ENCODE measurements at regions not wholly inside any gene's neighbourhood (a gene's known extent, or its start where the extent isn't known, plus 50 kb on each side); places are given as distances from the start of the nearest gene placed in this dataset.
"Not testable (repeated sequence)": the region's sequence is repeated elsewhere in the genome, so short reads cannot be mapped to it uniquely, and the experiment has no call there.

GRCh38 chr4:170169699-170170098 lies 79.9 kb upstream of the AADAT start:
- Histone ChIP-seq H3K4me1 (no peaks in the 10 kb centered on the region), H3K4me3 (no peak overlapping the region), H3K36me3 (no peaks in the 10 kb centered on the region), H3K27me3 (no peaks in the 10 kb centered on the region), H3K27ac (no peak overlapping the region), H3K9me3 (no peaks in the 10 kb centered on the region)
- intact Hi-C loops (cut with DNase I) = no loop called here
- TF ChIP-seq CTCF (IDR thresholded peaks at IDR 0.05) = no peak
- TF ChIP-seq POLR2A (IDR thresholded peaks at IDR 0.05) = no peak
- DNase-seq = no peak
- 54 to 71% methylated on average over 3 of the region's 3 CpGs for WGBS, 2 donors

DNA sequence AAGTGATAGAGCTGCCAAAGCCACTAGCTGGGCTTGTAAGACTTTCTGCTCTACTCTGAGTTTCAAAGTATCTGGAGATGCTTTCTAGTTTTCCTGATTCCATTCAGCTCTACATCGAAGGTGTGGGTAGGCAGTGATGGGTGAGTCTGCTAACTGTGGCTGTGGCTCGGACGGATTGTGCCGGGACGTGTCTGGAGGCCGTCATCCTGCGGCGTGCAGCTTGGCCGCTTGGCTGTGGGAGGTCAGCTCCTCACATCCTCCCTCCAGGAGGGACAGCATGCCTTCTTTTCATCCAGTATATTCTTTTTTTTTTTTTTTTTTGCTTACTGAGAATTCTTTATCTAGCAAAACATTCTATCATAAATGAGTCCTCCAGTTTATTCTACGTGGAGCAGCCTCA lies 77.9 kb upstream of the AADAT start:
- Histone ChIP-seq H3K27me3 (no peaks in the 10 kb centered on the region), H3K4me1 (no peaks in the 10 kb centered on the region), H3K9me3 (no peaks in the 10 kb centered on the region), H3K4me3 (no peak overlapping the region), H3K27ac (no peak overlapping the region), H3K36me3 (no peaks in the 10 kb centered on the region)
- no peak for DNase-seq
- 79 to 83% methylated on average over 10 of the region's 10 CpGs for WGBS, 2 donors
- intact Hi-C loops (cut with DNase I) = no loop called here
- TF ChIP-seq POLR2A (IDR thresholded peaks at IDR 0.05) (no peak), CTCF (IDR thresholded peaks at IDR 0.05) (no peak)

DNA sequence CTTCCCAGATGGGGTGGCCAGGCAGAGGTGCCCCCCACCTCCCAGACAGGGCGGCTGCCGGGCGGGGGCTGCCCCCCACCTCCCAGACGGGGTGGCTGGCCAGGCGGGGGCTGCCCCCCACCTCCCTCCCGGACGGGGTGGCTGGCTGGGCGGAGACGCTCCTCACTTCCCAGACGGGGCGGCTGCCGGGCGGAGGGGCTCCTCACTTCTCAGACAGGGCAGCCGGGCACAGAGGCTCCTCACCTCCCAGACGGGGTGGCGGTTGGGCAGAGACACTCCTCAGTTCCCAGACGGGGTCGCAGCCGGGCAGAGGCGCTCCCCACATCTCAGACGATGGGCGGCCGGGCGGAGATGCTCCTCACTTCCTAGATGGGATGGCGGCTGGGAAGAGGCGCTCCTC lies 76.4 kb upstream of the AADAT start:
- H3K4me3 ChIP-seq; DNase-seq; H3K4me1 ChIP-seq; intact Hi-C loops (cut with DNase I); H3K27ac ChIP-seq; H3K27me3 ChIP-seq; H3K9me3 ChIP-seq; H3K36me3 ChIP-seq: not testable (repeated sequence)
- WGBS, 2 donors = no CpG with 5 or more reads among the region's 26 CpGs

DNA sequence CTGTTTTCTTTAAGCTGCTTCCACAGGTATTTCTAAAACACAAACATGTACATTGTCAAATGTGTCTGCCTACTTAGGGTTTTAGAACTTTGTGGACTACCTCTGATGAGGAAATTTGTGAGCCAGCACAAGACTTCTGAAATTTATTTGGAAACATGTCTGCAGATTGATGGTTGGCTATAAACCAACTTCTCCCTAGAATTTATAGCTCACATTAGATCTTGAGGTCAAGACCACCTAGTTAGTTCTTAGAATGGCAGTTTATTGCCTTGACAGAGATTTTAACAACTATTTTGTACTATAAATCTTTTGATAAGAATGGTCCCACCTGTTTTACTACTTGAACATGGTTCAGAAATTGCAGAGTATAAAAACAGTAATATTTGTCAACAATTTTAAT lies 72.7 kb upstream of the AADAT start:
- no peak for TF ChIP-seq CTCF (IDR thresholded peaks at IDR 0.05)
- no peak for TF ChIP-seq POLR2A (IDR thresholded peaks at IDR 0.05)
- no peaks in the 10 kb centered on the region for H3K36me3 ChIP-seq
- H3K9me3 ChIP-seq = no peaks in the 10 kb centered on the region
- DNase-seq = no peak
- H3K4me1 ChIP-seq = peaks cover 0 to 7% (median 0%) of the 10 kb centered on the region in 3 donors
- no peak overlapping the region for H3K4me3 ChIP-seq
- intact Hi-C loops (cut with DNase I) = no loop called here
- H3K27ac ChIP-seq = no peak overlapping the region
- H3K27me3 ChIP-seq = no peaks in the 10 kb centered on the region

GRCh38 chr4:170157670-170158069 lies 67.9 kb upstream of the AADAT start:
- Histone ChIP-seq H3K27ac (no peak overlapping the region), H3K27me3 (no peaks in the 10 kb centered on the region), H3K4me3 (no peak overlapping the region), H3K9me3 (no peaks in the 10 kb centered on the region), H3K4me1 (peaks cover 0 to 7% (median 0%) of the 10 kb centered on the region in 3 donors), H3K36me3 (no peaks in the 10 kb centered on the region)
- DNase-seq = no peak
- no peak for TF ChIP-seq POLR2A (IDR thresholded peaks at IDR 0.05)
- intact Hi-C loops (cut with DNase I) = no loop called here

DNA sequence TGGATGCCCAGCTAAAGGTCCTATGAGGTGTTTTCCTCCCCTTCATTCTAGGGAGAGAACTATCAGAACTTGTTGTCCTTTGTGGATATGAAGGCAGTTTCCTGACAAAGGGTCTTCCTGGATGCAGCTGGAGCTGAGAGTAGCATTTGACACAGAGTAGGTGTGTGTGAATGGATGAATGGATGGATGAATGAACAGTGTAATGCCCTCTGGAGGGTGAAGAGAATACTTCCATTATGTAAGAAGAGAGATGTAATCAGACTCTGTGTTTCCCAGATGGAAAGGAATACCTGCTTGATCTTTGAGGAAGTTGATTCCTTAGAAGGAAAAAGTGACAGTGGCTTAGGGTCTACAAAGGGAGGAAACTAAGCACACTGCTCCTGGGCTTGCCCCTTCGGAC lies 55.4 kb upstream of the AADAT start:
- Histone ChIP-seq H3K4me1 (no peaks in the 10 kb centered on the region), H3K36me3 (no peaks in the 10 kb centered on the region), H3K9me3 (no peaks in the 10 kb centered on the region), H3K27ac (no peak overlapping the region), H3K27me3 (no peaks in the 10 kb centered on the region), H3K4me3 (no peak overlapping the region)
- DNase-seq = no peak
- TF ChIP-seq CTCF (IDR thresholded peaks at IDR 0.05) = no peak
- TF ChIP-seq POLR2A (IDR thresholded peaks at IDR 0.05) = no peak
- intact Hi-C loops (cut with DNase I) = no loop called here
- WGBS, 2 donors = 64 to 70% methylated on average over 1 of the region's 1 CpG

All from esophagus squamous epithelium (tissue), 5 donors.